ENCODE measurements at regions not wholly inside any gene's neighbourhood (a gene's known extent, or its start where the extent isn't known, plus 50 kb on each side); places are given as distances from the start of the nearest gene placed in this dataset.

- Histone ChIP-seq H3K36me3 (replicated peaks in 1 of 2) (no peaks in the 10 kb centered on the region), H3K9me3 (replicated peaks in 1 of 3) (no peaks in the 10 kb centered on the region), H3K27me3 (no peaks in the 10 kb centered on the region), H3K27ac (no peak overlapping the region), H3K4me1 (replicated peaks in 1 of 2) (peaks cover 0 to 4% of the 10 kb centered on the region in 2 donors), H3K4me3 (no peak overlapping the region)
- TF ChIP-seq, protein P1, sequence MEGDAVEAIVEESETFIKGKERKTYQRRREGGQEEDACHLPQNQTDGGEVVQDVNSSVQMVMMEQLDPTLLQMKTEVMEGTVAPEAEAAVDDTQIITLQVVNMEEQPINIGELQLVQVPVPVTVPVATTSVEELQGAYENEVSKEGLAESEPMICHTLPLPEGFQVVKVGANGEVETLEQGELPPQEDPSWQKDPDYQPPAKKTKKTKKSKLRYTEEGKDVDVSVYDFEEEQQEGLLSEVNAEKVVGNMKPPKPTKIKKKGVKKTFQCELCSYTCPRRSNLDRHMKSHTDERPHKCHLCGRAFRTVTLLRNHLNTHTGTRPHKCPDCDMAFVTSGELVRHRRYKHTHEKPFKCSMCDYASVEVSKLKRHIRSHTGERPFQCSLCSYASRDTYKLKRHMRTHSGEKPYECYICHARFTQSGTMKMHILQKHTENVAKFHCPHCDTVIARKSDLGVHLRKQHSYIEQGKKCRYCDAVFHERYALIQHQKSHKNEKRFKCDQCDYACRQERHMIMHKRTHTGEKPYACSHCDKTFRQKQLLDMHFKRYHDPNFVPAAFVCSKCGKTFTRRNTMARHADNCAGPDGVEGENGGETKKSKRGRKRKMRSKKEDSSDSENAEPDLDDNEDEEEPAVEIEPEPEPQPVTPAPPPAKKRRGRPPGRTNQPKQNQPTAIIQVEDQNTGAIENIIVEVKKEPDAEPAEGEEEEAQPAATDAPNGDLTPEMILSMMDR (IDR thresholded peaks at IDR 0.05) = no peak
- no peak for TF ChIP-seq POLR2A (IDR thresholded peaks at IDR 0.05)
- WGBS, 4 donors = 76 to 84% (median 80%) methylated on average over 1 of the region's 1 CpG
- DNase-seq = no peak
- intact Hi-C loops (cut with DNase I) = no loop called here
Measured at GRCh38 chr17:68693466-68693865, 92.3 kb upstream of the FAM20A start.

DNA sequence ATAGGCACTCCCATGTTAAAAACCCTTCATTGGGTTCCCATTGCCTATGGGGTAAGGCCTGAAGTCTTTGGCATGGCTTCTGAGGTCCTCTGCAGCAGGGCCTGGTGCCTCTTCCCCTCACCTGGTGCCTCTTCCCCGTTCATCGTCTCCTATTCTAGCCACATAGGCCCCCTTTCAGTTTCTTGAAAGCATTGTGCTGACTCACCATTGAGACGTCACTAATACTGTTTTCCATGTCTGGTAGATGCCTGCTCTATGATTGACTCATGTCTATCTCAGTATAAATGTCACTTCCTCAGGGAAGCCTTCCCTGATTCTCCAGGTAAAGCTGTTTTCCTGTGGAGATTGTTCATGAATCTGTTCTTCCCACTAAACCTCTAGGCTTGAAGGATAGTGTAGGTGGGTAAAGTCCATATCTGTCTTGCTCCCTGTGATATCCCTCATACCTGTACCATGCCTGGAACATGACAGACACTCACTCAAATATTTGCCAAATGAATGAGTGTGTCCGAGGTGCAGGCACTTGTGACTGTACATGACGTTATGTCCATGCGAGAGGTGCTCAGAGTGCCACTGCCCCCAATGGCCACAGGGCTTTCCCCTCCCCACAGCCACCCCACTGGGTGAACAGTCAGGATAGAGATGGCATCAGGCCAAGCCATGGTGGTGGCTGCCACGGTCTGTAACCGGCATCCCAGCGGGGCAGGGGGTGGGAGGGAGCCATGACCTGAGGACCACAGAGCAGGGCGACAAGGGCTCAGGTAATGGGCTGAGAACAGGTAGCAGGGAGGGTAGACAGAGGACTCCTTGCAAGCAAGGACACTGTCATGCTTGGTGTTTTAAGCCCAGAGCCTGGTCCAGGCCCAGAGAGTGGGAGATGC is 85.2 kb upstream of the FAM20A start:
- Histone ChIP-seq H3K27me3 (no peaks in the 10 kb centered on the region), H3K27ac (no peak overlapping the region), H3K9me3 (replicated peaks in 1 of 3) (no peaks in the 10 kb centered on the region), H3K4me1 (replicated peaks in 1 of 2) (no peaks in the 10 kb centered on the region), H3K4me3 (no peak overlapping the region), H3K36me3 (replicated peaks in 1 of 2) (no peaks in the 10 kb centered on the region)
- intact Hi-C loops (cut with DNase I) = no loop called here
- DNase-seq = no peak
- TF ChIP-seq, protein P1 (IDR thresholded peaks at IDR 0.05) = no peak
- TF ChIP-seq POLR2A (IDR thresholded peaks at IDR 0.05) = no peak
- WGBS, 4 donors = 83 to 91% (median 86%) methylated on average over 8 to 10 of the region's 10 CpGs

DNA sequence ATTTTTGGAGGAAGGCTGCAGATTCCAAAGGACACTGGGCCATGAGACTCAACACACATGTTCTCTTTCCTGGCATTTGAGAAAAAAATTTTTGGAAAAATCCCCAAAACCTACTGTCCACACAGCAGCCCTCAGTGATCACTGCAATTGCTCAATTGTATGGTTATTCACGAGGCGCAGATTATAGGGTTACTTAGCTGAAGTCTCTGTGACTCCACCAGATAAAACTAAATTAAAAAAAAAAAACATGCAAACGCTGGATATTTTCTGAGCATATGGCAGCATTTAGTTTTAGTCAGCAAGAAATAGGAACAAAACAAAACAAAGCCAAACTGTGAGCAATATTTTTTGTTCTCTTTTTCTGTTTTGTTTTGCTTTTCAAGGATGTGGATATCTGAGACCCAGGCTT is 83.8 kb upstream of the FAM20A start:
- Histone ChIP-seq H3K27me3 (no peaks in the 10 kb centered on the region), H3K27ac (peak overlapping the region in 2 of 5 donors; percentile 21 to 44), H3K9me3 (replicated peaks in 1 of 3) (no peaks in the 10 kb centered on the region), H3K4me1 (replicated peaks in 1 of 2) (no peaks in the 10 kb centered on the region), H3K36me3 (replicated peaks in 1 of 2) (no peaks in the 10 kb centered on the region), H3K4me3 (no peak overlapping the region)
- DNase-seq = no peak
- 54 to 71% (median 61%) methylated on average over 3 of the region's 3 CpGs for WGBS, 4 donors
- TF ChIP-seq, protein P1 (IDR thresholded peaks at IDR 0.05) = no peak
- no peak for TF ChIP-seq POLR2A (IDR thresholded peaks at IDR 0.05)
- intact Hi-C loops (cut with DNase I) = no loop called here

GRCh38 chr17:68682903-68683302 is 81.7 kb upstream of the FAM20A start:
- TF ChIP-seq POLR2A (IDR thresholded peaks at IDR 0.05) = no peak
- TF ChIP-seq, protein P1 (IDR thresholded peaks at IDR 0.05) = no peak
- intact Hi-C loops (cut with DNase I) = no loop called here
- H3K4me3 ChIP-seq = no peak overlapping the region
- WGBS, 4 donors = 60 to 75% (median 64%) methylated on average over 5 of the region's 5 CpGs
- no peak for DNase-seq
- H3K36me3 ChIP-seq (replicated peaks in 1 of 2) = no peaks in the 10 kb centered on the region
- H3K4me1 ChIP-seq (replicated peaks in 1 of 2) = no peaks in the 10 kb centered on the region
- no peaks in the 10 kb centered on the region for H3K27me3 ChIP-seq
- H3K27ac ChIP-seq = no peak overlapping the region
- no peaks in the 10 kb centered on the region for H3K9me3 ChIP-seq (replicated peaks in 1 of 3)

Measured in adrenal gland (tissue), 9 donors.